ENCODE measurements at regions not wholly inside any gene's neighbourhood (a gene's known extent, or its start where the extent isn't known, plus 50 kb on each side); places are given as distances from the start of the nearest gene placed in this dataset.

- TF ChIP-seq CTCF (IDR thresholded peaks at IDR 0.05), result no peak
- no peak for TF ChIP-seq POLR2A (IDR thresholded peaks at IDR 0.05)
Measured at GRCh38 chr4:178340468-178340867, 898.2 kb upstream of the AGA start.
